GM12874 (cell line): ENCODE measurements at regions not wholly inside any gene's neighbourhood (a gene's known extent, or its start where the extent isn't known, plus 50 kb on each side); places are given as distances from the start of the nearest gene placed in this dataset.

Experiments
- CTCF ChIP-seq: IDR thresholded peaks from 2 replicates; pipeline ENCODE4 v1.5.1; 2011; ENCODE audit warnings: low read depth, mild to moderate bottlenecking, control low read depth, low read length, moderate library complexity; ENCODE audit not compliant: insufficient read depth

- no peak for TF ChIP-seq CTCF
These were observed 65.6 kb upstream of the FICD start for GRCh38 chr12:108449478-108449877.

GRCh38 chr12:108448246-108448645 is 66.8 kb upstream of the FICD start:
- no peak for TF ChIP-seq CTCF

DNA sequence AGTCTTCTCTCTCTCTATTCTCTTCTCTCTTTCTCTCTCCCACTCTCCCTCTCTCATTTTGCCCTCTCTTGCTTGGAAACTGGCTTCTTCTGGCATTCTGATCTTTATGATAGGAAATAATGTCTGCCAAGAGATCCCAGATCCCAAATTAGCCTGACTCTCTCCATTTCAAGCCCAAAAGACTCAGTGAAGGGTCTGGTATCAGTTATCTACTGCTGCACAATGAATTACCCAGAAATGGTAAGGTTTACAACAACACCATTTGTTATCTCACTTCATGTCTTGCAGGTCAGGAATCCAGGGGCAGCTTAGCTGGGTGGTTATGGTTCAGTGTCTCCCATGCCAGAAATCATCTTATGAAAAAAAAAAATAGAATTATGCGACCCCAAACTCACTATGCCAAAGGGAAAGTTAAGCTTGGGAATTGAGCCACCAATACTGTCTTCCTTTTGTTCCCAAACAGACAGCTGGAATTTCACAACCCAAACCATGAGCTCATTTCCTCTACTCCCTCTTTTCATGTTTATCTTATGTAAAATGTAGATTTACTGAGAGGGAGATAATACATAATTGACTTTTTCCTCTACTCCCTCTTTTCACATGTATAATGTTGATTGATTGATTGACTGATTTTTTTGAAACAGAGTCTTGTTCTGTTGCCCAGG is 67.8 kb upstream of the FICD start:
- TF ChIP-seq CTCF, result no peak

- no peak for TF ChIP-seq CTCF
These were observed 68.3 kb upstream of the FICD start for GRCh38 chr12:108446766-108447165.

DNA sequence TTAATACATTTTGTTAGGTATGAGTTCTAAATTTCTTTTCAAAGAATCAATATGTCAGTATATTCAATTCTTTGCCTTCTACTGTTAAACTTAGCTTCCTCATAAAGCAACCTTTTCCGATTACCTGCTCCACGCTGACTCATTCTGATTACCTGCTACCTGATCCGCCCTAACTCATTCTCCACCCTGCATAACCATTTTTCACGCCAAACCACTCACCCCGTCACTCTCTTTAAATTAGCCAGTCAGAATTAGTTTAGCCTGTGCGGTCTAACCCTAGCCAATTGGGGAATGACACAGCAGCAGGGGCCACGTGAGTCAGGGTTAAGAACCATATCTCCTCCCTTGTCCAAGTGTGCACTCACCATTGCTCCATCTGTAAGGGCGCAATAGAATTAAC is 72.2 kb upstream of the FICD start:
- no peak for TF ChIP-seq CTCF

GRCh38 chr12:108442067-108442466 is 73.0 kb upstream of the FICD start:
- TF ChIP-seq CTCF, result no peak

DNA sequence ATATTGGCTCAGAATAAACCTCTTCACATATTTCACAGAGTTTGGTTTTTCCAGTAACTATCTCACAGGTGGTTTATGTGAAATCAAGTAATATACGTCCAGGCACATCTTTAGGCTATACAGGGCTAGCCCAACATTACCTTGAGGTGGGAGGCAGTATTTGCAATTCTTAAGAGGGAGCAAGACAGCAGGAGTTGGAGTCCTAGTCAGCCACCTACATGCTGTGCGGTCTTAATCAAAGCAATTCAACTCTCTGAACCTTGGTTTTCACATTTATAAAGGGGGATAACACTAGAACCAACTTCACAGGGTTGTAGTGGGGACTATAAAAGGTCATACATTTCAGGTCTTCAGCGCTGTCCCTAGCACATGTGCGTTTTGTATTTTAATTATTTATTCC is 73.5 kb upstream of the FICD start:
- TF ChIP-seq CTCF, result no peak

- TF ChIP-seq CTCF, result no peak
These were observed 74.3 kb upstream of the FICD start for GRCh38 chr12:108440736-108441135.
